GM19468 (cell line): ENCODE measurements at regions not wholly inside any gene's neighbourhood (a gene's known extent, or its start where the extent isn't known, plus 50 kb on each side); places are given as distances from the start of the nearest gene placed in this dataset.
A peak's percentile ranks its signal among the peaks of the same experiment; 100 is the strongest.

Experiments used
- ATAC-seq: cut with Tn5 transposase; IDR thresholded peaks from one replicate; pipeline ENCODE4 v1.9.1; 2021; ENCODE audit warnings: mild to moderate bottlenecking, moderate library complexity, moderate number of reproducible peaks; ENCODE audit not compliant: unreplicated experiment; ENCODE audit errors: extremely low read depth

GRCh38 chr14:22460461-22461195, 128.4 kb downstream of the DAD1 start:
- no peak for ATAC-seq

GRCh38 chr14:22458737-22459136, 130.3 kb downstream of the DAD1 start:
- ATAC-seq, result no peak

- no peak for ATAC-seq
Observed at GRCh38 chr14:22456998-22457594, 131.9 kb downstream of the DAD1 start.

- ATAC-seq, result no peak
Observed at GRCh38 chr14:22456421-22456820, 132.6 kb downstream of the DAD1 start.

GRCh38 chr14:22452330-22452729, 136.7 kb downstream of the DAD1 start:
- no peak for ATAC-seq

GRCh38 chr14:22450266-22450665, 138.8 kb downstream of the DAD1 start:
- no peak for ATAC-seq

GRCh38 chr14:22449600-22449905, 139.5 kb downstream of the DAD1 start:
- ATAC-seq, result no peak

GRCh38 chr14:22448905-22449599, 140.0 kb downstream of the DAD1 start:
- ATAC-seq, result peak; percentile 18

- peak; percentile 29 for ATAC-seq
Observed at GRCh38 chr14:22448035-22448904, 140.8 kb downstream of the DAD1 start.

GRCh38 chr14:22438742-22439141, 150.3 kb downstream of the DAD1 start:
- ATAC-seq, result no peak

- no peak for ATAC-seq
Observed at GRCh38 chr14:22434901-22435550, 154.0 kb downstream of the DAD1 start.

- ATAC-seq, result no peak
Observed at GRCh38 chr14:22434030-22434429, 155.0 kb downstream of the DAD1 start.

GRCh38 chr14:22433069-22433468, 156.0 kb downstream of the DAD1 start:
- no peak for ATAC-seq

- no peak for ATAC-seq
Observed at GRCh38 chr14:22432348-22432976, 156.6 kb downstream of the DAD1 start.

GRCh38 chr14:22429546-22430294, 159.3 kb downstream of the DAD1 start:
- ATAC-seq, result no peak

- no peak for ATAC-seq
Observed at GRCh38 chr14:22428700-22429291, 160.2 kb downstream of the DAD1 start.

- no peak for ATAC-seq
Observed at GRCh38 chr14:22427771-22428231, 161.2 kb downstream of the DAD1 start.

GRCh38 chr14:22426711-22427110, 162.3 kb downstream of the DAD1 start:
- no peak for ATAC-seq
